Spinal cord (tissue), 9 donors: ENCODE measurements at regions not wholly inside any gene's neighbourhood (a gene's known extent, or its start where the extent isn't known, plus 50 kb on each side); places are given as distances from the start of the nearest gene placed in this dataset.

ENCODE experiments used
- DNase-seq, 6 donors: peaks; one replicate each; pipeline versions ENCODE4 v3.0.0 to v3.0.0-alpha.2; 2013 to 2015; ENCODE audit warnings: low spot score in 6 of 6, low read depth in 4 of 6
- H3K27ac ChIP-seq: one replicate; pipeline ENCODE4 v1.5.1; 2013; ENCODE audit warnings: low read depth, low read length, control low read depth
- H3K27me3 ChIP-seq: one replicate; pipeline ENCODE4 v1.6.1; 2013; ENCODE audit warnings: low read length; ENCODE audit not compliant: control insufficient read depth, insufficient read depth
- H3K36me3 ChIP-seq: one replicate; pipeline ENCODE4 v1.6.1; 2013; ENCODE audit warnings: low read length; ENCODE audit not compliant: control insufficient read depth, insufficient read depth
- H3K4me1 ChIP-seq: one replicate; pipeline ENCODE4 v1.6.1; 2013; ENCODE audit warnings: low read length; ENCODE audit not compliant: control insufficient read depth, insufficient read depth
- H3K4me3 ChIP-seq: one replicate; pipeline ENCODE4 v1.5.1; 2013; ENCODE audit warnings: low read depth, low read length, control low read depth
- H3K9me3 ChIP-seq: one replicate; pipeline ENCODE4 v1.6.1; 2013; ENCODE audit warnings: low read length; ENCODE audit not compliant: control insufficient read depth, insufficient read depth
- WGBS: methylation state at CpG from one replicate; pipeline ENCODE4 v1.1.5; 2013; ENCODE audit warnings: missing lambda C conversion rate; ENCODE audit not compliant: insufficient coverage; 5-methylcytosine and 5-hydroxymethylcytosine counted together
- donor health status: healthy.

- Histone ChIP-seq H3K27ac (no peak overlapping the region), H3K36me3 (no peaks in the 10 kb centered on the region), H3K4me3 (no peak overlapping the region), H3K27me3 (no peaks in the 10 kb centered on the region), H3K4me1 (no peaks in the 10 kb centered on the region), H3K9me3 (no peaks in the 10 kb centered on the region)
- WGBS = no CpG with 5 or more reads among the region's 3 CpGs
- no peak for DNase-seq
These were observed 269.7 kb upstream of the THRB start for GRCh38 chr3:24764236-24764915.

- Histone ChIP-seq H3K27ac (no peak overlapping the region), H3K9me3 (no peaks in the 10 kb centered on the region), H3K4me1 (no peaks in the 10 kb centered on the region), H3K4me3 (no peak overlapping the region), H3K36me3 (no peaks in the 10 kb centered on the region), H3K27me3 (no peaks in the 10 kb centered on the region)
- no peak for DNase-seq
These were observed 270.7 kb upstream of the THRB start for GRCh38 chr3:24765399-24765798.

- H3K9me3 ChIP-seq = no peaks in the 10 kb centered on the region
- no peaks in the 10 kb centered on the region for H3K36me3 ChIP-seq
- H3K27ac ChIP-seq = no peak overlapping the region
- H3K4me3 ChIP-seq = no peak overlapping the region
- H3K27me3 ChIP-seq = no peaks in the 10 kb centered on the region
- no peak for DNase-seq
- H3K4me1 ChIP-seq = no peaks in the 10 kb centered on the region
These were observed 275.3 kb upstream of the THRB start for GRCh38 chr3:24769918-24770317.

- Histone ChIP-seq H3K4me1 (no peaks in the 10 kb centered on the region), H3K4me3 (no peak overlapping the region), H3K36me3 (no peaks in the 10 kb centered on the region), H3K27me3 (no peaks in the 10 kb centered on the region), H3K9me3 (no peaks in the 10 kb centered on the region), H3K27ac (no peak overlapping the region)
- 0% methylated on average over 1 of the region's 4 CpGs for WGBS
- peak; percentile 31 to 95 (median 62) for DNase-seq
These were observed 279.1 kb upstream of the THRB start for GRCh38 chr3:24773798-24774197.

- no peak overlapping the region for H3K4me3 ChIP-seq
- DNase-seq = no peak
- H3K27me3 ChIP-seq = no peaks in the 10 kb centered on the region
- H3K27ac ChIP-seq = no peak overlapping the region
- H3K36me3 ChIP-seq = no peaks in the 10 kb centered on the region
- H3K9me3 ChIP-seq = peaks cover 7% of the 10 kb centered on the region
- no peaks in the 10 kb centered on the region for H3K4me1 ChIP-seq
- WGBS = no CpG with 5 or more reads among the region's 2 CpGs
These were observed 286.3 kb upstream of the THRB start for GRCh38 chr3:24780991-24781390.

- WGBS = no CpG with 5 or more reads among the region's 3 CpGs
- Histone ChIP-seq H3K27me3 (no peaks in the 10 kb centered on the region), H3K4me3 (no peak overlapping the region), H3K9me3 (peaks cover 7% of the 10 kb centered on the region), H3K27ac (no peak overlapping the region), H3K4me1 (no peaks in the 10 kb centered on the region), H3K36me3 (no peaks in the 10 kb centered on the region)
- DNase-seq = no peak
These were observed 286.8 kb upstream of the THRB start for GRCh38 chr3:24781454-24781853.

GRCh38 chr3:24793896-24794295 is 299.2 kb upstream of the THRB start:
- Histone ChIP-seq H3K4me3 (no peak overlapping the region), H3K27ac (no peak overlapping the region), H3K36me3 (no peaks in the 10 kb centered on the region), H3K27me3 (no peaks in the 10 kb centered on the region), H3K4me1 (no peaks in the 10 kb centered on the region), H3K9me3 (no peaks in the 10 kb centered on the region)
- 23% methylated on average over 2 of the region's 5 CpGs for WGBS
- DNase-seq = peak in 1 of 6 donors; percentile 38

- no peaks in the 10 kb centered on the region for H3K4me1 ChIP-seq
- WGBS = 60% methylated on average over 1 of the region's 2 CpGs
- no peak overlapping the region for H3K4me3 ChIP-seq
- no peaks in the 10 kb centered on the region for H3K9me3 ChIP-seq
- H3K27ac ChIP-seq = no peak overlapping the region
- H3K27me3 ChIP-seq = no peaks in the 10 kb centered on the region
- H3K36me3 ChIP-seq = no peaks in the 10 kb centered on the region
- DNase-seq = no peak
These were observed 308.0 kb upstream of the THRB start for GRCh38 chr3:24802614-24803013.

GRCh38 chr3:24804095-24804494 is 309.4 kb upstream of the THRB start:
- Histone ChIP-seq H3K27me3 (no peaks in the 10 kb centered on the region), H3K9me3 (no peaks in the 10 kb centered on the region), H3K36me3 (no peaks in the 10 kb centered on the region), H3K4me1 (no peaks in the 10 kb centered on the region), H3K4me3 (no peak overlapping the region), H3K27ac (no peak overlapping the region)
- peak in 1 of 6 donors; percentile 5 for DNase-seq
- WGBS = no CpG with 5 or more reads among the region's 1 CpG

- WGBS = 41% methylated on average over 3 of the region's 5 CpGs
- no peaks in the 10 kb centered on the region for H3K9me3 ChIP-seq
- peak in 3 of 6 donors; percentile 28 to 73 (median 55) for DNase-seq
- no peaks in the 10 kb centered on the region for H3K4me1 ChIP-seq
- no peak overlapping the region for H3K27ac ChIP-seq
- no peaks in the 10 kb centered on the region for H3K36me3 ChIP-seq
- no peaks in the 10 kb centered on the region for H3K27me3 ChIP-seq
- no peak overlapping the region for H3K4me3 ChIP-seq
These were observed 316.2 kb upstream of the THRB start for GRCh38 chr3:24810881-24811280.
